Hypothalamus (tissue), 51 donors: ENCODE measurements at regions not wholly inside any gene's neighbourhood (a gene's known extent, or its start where the extent isn't known, plus 50 kb on each side); places are given as distances from the start of the nearest gene placed in this dataset.
A peak's percentile ranks its signal among the peaks of the same experiment; 100 is the strongest.

Experiments used
- DNase-seq, 51 donors: peaks; one replicate each; lab custom pipeline; 2025; lab: John Stamatoyannopoulos, UW

DNA sequence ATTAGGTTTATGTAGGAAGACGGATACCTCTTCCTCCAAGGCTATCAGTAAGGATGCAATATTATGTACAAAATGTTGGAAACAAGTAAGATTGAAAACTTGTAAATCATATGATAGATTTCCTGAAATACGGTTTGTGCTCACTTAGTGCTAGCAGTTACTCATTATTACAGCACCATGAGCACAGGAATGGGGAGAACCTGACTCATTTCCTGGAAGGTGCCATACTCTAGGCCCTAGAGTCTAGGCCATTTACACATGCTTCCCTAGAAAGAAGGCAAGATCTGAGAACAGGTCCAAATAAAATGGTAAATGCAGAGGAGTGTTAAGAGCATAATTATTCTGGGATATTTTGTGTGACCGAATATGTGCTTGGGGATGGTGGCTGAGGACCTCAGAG, 467.7 kb upstream of the CELF4 start:
- no peak for DNase-seq

DNA sequence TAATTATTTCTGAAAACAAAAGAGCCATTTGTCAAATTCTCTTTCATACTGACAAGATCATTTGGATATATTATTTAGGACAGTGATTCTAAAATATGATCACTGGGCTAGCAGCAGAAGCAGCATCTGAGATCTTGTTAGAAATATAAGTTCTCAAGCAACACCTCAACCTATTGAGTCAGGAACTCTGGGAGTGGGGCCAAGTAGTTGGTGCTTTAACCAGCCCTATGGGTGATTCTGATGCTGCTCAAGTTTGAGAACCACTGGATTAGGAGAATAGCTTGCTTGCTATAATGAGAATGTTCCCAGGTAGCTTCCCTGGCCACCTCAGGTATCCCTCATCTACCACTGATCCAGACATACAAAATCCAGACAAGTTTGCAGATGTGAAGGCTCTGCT, 466.9 kb upstream of the CELF4 start:
- no peak for DNase-seq

DNA sequence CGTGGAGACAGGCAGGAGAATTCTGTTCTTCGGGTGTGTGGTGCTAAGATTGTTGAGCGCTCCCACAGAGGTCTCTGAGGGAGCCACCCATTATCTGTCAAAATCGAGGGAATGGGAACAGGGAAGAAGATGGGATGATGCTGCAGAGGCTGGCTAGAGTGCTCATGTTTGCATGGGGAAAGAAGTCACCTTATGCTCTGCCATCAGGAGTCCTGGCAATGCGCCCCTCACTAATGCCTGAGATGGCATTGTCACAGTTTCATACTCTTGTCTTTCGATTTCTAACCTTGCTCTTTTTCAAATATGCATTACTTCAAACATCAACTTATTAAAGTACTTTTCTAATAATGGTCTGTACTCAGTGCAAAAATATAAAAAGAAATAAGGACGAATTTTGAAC, 463.3 kb upstream of the CELF4 start:
- DNase-seq = no peak

DNA sequence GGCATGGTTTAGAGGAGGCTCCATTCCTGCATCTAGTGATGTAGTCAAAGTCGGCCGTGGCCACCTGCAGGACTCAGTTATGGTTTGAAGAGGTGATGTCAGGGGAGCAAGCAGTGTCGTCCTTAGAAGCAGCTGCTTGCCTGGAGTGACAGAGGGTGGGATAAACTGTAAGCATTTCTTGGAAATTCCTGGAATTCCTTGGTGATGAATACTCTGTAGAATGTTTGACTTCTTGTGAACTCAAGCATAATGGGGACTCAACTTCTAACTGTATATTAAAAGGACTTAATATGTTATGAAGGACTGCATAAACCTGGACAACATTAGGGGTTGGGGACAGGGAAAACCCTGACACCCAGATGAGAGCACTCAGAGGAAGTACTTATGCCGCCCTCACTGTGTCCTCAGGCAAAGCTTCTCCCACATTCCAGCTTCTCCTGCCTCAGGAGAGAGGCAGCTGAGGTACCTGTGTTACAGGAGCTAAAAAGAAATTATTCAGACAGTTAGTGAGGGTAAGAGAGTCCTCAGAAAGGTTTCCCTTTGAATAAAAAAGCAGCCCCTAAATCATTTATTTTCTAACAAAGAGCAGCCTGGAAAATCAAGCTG, 459.9 kb upstream of the CELF4 start:
- DNase-seq = no peak

DNA sequence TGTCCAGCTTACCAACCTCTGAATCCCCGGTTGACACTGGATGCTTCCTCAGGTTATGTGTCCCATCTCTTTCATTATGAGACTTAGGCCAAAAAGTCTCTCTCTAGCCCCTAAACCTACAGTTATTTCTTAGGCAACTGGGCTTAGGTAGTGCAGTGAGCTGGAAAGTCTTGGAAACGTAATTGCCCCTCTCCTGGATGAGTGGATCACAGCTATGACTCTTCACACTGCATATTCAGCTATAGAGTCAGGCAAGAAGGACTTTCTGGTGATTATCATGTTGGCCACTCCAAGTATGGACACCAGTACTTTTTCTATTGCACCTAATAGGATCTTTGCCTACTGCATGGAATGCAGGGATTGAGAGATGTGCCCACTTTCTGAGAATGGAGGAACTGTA, 458.3 kb upstream of the CELF4 start:
- DNase-seq = no peak

DNA sequence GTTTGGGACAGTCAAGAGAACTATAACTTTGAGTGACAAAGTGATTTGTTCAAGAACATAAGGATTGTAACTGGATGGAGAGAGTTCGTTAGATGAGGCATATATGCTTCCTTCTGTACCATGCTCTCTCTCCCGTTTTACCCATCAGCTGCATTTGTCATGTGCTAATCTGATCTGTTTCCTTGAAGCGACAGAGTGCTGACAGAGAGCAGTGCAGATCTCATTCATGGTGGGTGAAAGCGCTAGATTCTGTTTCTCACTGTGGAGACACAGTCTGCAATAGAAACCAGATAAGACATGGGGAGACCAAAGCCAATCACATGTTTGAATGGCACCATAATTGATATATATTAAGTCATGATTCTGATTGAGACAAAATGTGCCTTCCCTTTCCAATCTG, 456.6 kb upstream of the CELF4 start:
- DNase-seq = no peak

DNA sequence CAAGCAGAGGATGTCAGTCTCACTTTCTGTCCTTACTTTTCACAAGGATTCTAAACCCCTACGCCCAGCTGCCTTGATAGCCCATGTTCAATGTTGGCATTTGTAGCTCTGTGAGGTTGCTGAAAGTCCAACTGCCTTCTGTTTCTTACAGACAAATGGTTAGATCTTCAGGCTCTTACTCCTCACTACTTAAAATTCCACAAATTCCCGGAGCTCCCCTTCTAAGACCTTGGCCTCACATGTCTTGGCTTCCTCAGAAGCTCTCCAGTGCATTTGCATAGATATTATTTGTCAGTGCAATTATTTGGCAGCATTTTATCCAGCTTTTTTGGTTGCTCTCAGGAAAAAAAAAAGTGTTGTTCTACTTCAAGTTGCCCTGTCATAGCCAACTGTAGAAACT, 453.7 kb upstream of the CELF4 start:
- no peak for DNase-seq

DNA sequence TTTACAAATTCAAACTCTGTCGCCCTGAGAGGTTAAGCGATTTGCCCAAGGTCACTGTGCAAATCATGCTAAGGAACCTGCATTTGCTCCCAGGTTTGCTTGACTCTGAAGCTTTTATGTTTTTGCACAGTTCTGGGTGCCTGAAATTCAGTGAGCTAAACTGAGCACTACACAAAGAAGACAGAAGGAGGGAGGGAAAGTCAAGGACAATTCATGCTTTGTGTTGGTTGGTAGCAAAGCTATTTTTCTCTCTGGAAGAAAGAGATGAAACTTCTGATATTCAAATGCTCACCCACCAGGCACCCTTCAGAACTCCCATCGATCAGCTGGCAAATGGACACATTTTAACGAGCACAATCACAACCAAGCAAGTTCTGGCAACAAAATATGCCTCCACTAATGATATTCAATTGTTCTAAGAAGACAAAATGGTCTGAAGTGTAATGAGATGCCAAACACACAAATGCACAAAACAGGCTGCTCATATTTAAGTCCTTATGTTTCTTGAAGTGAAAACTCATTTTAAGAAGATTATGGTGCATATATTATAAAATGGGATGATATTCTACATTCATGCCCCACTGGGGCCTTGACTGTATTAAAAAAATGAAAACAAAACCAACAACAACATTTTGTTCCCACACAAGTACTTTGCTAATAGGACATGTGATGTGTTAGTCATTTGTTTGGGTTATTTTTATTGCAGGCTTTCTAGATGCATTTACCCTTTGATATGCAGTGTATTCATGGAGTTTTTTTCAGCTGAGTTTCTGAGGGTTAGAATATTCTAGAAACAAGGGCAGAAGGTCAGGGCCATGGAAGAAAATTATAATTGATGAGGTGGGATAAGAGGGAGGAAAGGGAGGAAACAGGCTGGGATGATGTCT, 445.6 kb upstream of the CELF4 start:
- DNase-seq = peak in 2 of 51 donors; percentile 11 to 58

DNA sequence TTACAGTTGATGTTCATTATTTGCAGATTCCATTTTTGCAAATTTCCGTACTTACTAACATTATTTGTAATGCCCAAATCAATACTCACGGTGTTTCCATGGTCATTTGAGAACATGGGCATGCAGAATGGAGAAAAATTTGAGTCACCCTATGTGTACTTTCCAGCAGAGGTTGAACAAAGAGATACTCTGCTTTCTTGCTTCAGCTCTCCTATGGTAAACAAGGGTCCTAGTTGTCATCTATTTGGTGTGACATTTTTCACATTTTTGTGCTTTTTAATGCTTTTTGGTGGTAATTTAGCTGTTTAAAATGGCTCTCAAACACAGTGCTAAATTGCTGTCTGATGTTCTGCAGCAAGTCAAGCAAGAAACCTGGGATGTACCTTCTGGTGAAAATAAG, 444.4 kb upstream of the CELF4 start:
- DNase-seq = no peak

DNA sequence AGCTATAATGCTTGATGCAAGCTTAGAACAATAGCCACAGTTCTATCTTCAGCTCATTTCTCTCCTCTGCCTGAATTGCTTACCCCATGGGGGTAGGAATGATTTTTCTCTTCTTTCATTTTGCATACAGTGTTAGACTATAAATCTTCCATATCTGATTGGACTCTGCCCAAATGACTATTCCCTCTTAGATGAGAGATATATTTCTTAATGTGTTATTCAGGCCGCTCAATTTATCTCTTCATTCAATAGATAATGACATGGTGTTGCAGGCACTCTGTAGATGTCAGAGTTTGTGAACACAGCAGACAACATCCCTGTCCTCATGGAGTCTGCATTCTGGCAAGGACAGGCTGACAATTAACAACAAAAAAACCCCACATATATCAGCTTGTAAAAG, 443.7 kb upstream of the CELF4 start:
- no peak for DNase-seq

DNA sequence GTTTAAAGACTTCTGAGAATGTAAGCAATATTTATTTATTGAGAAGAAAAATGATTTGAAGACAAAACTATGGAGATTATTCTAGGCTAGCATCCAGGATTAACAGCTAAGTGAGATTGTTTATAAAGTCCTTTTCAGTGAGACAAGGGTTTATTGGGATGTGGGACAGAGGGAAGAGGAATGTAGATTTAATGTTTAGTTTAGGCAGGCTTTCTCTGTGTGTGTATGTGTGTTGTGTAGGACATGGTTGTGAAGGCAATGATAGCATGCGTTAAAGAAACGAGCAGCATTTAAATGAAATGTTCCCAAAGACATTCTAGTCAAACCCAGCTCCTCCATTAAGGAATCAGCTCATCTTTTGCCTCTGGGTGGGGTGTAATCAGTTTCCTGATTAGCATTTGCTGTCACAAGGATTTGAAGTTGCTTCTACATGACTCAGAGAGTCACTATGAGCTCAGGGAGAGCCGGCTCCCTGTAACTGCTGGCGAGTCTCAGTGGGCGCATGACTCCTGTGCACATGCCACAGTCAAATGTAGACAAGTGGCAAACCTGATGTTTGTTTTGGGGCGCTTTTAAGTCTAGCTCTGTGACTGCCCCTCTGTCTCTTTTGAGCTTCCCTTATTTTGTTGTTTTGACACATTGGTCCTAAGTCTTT, 442.2 kb upstream of the CELF4 start:
- DNase-seq = no peak

DNA sequence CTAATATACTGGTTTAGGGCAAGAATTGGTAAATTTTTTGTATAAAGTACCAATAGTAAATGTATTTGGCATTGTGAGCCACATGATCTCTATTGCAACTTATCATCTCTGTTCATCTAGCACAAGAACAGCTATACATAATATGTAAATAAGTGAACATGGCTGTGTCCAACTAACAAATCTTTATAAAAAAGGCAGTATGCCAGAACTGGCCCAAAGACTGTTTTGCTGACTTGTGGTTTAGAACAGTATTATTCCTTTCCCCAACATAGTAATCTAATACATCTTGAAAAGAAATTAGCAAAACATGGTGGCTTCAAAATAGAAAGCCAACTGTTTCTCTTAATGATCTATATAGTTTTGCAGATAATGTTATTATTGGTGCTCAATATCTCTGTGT, 441.4 kb upstream of the CELF4 start:
- no peak for DNase-seq

DNA sequence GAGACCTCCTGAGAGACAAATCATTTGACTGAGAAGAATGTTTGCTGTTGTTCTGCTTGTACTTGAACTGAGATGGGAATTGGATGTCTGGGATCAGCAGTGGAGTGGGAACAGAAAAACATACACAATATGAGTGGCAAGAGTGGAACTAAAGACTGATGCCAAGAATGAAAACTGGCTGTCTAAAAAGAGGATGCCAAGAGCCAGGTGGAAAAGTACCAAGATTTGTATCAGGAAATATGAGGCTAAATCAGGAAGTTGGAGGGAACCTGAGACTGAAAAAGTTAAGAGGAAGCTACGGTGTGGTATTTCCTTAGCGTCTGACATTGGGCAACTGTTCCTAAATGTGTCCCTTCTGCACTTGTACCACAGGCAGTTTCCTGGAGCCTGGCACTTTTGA, 440.9 kb upstream of the CELF4 start:
- DNase-seq = no peak

DNA sequence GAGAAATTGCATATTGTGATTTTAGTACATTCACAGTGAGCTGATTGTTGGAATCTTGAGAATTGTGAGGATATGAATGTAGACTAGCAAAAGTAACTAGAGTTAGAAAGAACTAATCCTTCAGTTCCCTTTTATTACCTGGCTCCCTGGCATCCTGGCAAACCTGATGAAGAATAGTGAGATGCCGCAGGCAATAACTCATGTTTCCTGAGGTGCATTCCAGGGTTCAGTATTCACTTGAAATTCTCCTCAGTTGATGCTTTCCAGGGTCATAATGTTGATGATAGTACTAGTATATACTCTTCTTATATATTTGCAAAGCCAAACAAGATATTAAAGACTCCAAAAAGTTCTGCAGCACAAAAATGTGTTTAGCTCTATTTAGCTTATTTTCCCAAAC, 432.1 kb upstream of the CELF4 start:
- DNase-seq = no peak

DNA sequence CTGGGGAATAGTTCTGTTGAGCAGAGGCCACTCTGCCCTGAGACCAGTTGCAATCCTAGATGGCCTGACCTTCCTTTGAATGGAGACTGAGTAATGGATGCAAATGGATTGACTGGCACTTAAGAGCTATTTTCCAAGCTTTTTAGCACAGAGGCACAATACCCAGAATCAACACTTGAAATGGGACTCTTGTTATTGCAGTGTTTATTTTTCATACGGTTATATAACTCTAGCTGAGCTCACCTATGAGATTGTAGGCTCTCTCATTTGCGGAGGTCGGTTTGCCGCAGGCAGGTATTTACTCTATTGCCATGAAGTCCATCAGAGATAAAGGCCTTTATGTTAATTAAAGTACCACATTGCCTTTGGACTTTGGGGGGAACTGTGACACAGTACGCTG, 422.3 kb upstream of the CELF4 start:
- no peak for DNase-seq

DNA sequence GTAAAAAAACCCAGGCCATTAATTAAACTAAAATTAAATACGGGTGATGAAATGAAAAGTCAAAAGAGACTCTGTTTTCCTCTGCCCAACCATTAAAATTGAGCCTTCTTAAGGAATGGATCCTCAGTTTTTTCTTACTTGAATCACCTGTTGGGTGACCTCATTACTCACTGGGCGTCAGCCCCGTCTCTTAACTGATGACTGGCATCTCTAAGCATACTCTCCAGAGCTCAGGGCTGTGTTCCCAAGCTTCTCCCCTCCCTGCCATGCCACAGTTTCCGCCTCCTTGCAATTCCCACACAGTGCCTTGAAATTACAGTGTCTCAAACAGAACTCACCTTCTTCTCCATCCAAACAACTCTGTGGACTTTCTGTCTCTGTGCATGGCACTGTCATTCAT, 421.1 kb upstream of the CELF4 start:
- DNase-seq = no peak

DNA sequence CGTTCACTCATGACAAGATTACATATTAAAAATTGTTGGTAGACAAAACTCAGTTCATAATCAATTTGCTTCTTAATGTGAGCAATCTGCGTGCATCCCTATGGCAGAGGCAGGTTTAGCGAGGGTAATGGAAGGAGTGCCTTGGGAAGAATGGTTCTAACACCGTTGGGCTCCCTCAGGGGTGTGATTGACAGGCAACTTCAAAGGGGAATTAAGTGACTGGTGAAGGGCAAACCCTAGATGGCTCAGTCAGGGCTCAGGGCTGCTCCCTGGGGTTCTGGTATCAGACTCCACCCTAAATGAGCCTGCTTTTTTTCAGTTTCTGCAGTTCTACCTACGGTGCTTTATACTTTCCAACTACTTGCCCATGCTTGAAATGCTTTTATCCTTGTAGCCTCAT, 419.5 kb upstream of the CELF4 start:
- no peak for DNase-seq

DNA sequence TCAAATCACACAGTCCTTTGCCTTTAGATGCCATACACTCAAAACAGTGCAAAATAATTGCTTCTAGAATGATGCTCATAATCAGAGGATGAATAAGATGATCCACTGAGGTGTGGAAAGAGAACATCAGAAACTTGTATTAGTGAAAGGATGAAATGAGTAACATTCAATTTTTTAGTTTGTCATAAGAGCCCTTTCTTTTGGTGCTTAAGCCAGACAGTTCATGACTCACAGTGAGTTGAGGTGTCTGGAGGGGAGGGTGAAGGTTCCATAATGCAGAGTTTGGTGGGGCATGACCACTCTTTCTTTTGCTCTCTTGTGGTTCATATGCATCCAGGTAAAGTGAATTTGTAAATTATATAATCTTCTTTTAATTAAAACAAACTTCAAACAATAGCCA, 415.0 kb upstream of the CELF4 start:
- no peak for DNase-seq

DNA sequence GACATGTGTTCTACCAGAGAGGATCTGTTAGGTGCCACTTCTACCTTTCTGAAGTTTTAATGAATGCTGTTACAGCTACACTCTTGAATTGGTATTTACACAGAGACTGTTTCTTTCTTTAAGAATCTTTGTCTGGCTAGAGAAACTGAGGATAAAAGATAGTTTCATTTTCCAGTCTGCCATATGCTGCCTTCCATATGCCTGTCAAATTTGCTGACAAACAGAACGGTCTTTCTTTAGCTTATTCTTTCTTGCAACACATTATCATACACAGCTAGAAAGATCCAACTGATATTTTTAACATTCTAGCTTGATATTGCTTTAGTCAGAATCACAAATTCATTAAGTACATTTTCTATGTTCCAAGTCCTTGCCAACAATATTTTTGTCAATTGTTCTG, 409.8 kb upstream of the CELF4 start:
- no peak for DNase-seq

DNA sequence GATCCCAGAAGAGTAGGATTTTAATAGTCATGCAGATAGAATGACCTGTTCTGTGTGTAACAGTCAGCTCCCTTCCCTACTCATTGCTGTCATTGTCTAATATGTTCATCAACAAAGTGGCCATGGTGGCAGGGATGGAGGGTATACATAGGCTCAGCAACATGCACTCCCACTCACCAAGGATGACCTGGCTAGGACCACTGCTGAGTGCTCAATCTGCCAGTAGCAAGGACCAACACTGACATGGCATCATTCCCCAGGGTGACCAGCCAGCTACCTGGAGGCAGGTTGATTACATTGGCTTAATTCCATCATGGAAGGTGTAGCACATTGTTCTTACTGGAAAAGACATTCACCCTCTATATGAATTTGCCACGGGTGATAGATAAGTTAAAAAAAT, 401.7 kb upstream of the CELF4 start:
- no peak for DNase-seq

DNA sequence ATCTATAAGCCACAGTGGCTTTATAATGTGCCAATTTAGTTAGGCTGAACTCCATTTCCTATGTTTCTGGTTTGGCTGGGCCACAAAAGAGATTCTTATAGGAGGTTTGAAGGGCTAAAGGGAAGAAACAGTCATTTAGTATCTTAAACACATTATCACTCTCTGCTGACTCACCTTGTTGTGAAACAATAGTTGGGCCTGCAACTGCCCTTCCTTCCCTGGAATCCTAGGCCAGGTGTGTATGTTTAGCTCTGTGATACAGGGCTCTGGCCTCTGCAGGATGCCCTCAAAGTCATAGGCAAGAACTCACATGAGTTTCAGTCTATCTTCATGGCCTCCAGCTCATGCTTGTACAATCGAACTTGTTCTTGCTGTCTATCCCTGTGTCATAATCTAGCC, 400.0 kb upstream of the CELF4 start:
- DNase-seq = no peak
